IMR-90 (cell line): ENCODE measurements at regions not wholly inside any gene's neighbourhood (a gene's known extent, or its start where the extent isn't known, plus 50 kb on each side); places are given as distances from the start of the nearest gene placed in this dataset.

Experiments used
- ATAC-seq: fragments of 200-7000 bp; cut with Tn5 transposase; 2 replicates; pipeline ENCODE4 v1.9.1; 2020; ENCODE audit warnings: low read depth, mild to moderate bottlenecking, moderate library complexity
- BruUV-seq: library from RNA; stranded (reverse); fragments of 400-500 nt; replicated peaks from 2 replicates; lab custom pipeline; 2021; lab: Mats Ljungman, UMichigan
- CTCF ChIA-PET: fragments of 300-600 bp; formaldehyde crosslinking; extraction: SDS; loops from one replicate; lab custom pipeline; 2021; ENCODE audit warnings: antibody characterized with exemption; lab: Yijun Ruan, JAX
- POLR2A ChIA-PET: fragments of 300-600 bp; sonication (Branson Sonifier 250); formaldehyde crosslinking; loops from one replicate; lab custom pipeline; 2022; ENCODE audit warnings: antibody characterized with exemption; ENCODE audit not compliant: unreplicated experiment; lab: Charles Lee
- DNase-seq: peaks from one replicate; pipeline ENCODE4 v3.0.0; 2013
- H2AFZ ChIP-seq: replicated peaks from 2 replicates; pipeline ENCODE3; 2013; ENCODE audit warnings: low read length, mild to moderate bottlenecking; ENCODE audit not compliant: poor library complexity
- H2AK5ac ChIP-seq: 2 replicates; pipeline ENCODE4 v1.6.1; 2013; ENCODE audit warnings: low read depth, low read length, inconsistent platforms
- H2AK9ac ChIP-seq: replicated peaks from 2 replicates; pipeline ENCODE3; 2013; ENCODE audit warnings: mild to moderate bottlenecking, low read depth, low read length, moderate library complexity; ENCODE audit not compliant: poor library complexity
- H2BK120ac ChIP-seq: 2 replicates; pipeline ENCODE4 v1.6.1; 2013; ENCODE audit warnings: low read depth, low read length, inconsistent platforms
- H2BK15ac ChIP-seq: 3 replicates; pipeline ENCODE4 v1.6.1; 2013; ENCODE audit warnings: low read depth, low read length, inconsistent platforms
- H2BK20ac ChIP-seq: 2 replicates; pipeline ENCODE4 v1.6.1; 2013; ENCODE audit warnings: low read depth, mild to moderate bottlenecking, inconsistent platforms, low read length, moderate library complexity
- H2BK5ac ChIP-seq: 2 replicates; pipeline ENCODE4 v1.6.1; 2013; ENCODE audit warnings: mild to moderate bottlenecking, low read depth, low read length, inconsistent platforms; ENCODE audit not compliant: poor library complexity, severe bottlenecking
- H3K14ac ChIP-seq: replicated peaks from 2 replicates; pipeline ENCODE4 v1.6.1; 2013; ENCODE audit warnings: low read depth, low read length, inconsistent platforms
- H3K18ac ChIP-seq: 2 replicates; pipeline ENCODE4 v1.6.1; 2013; ENCODE audit warnings: low read depth, low read length, control low read depth
- H3K23ac ChIP-seq: 2 replicates; pipeline ENCODE4 v1.6.1; 2013; ENCODE audit warnings: low read depth, low read length, inconsistent platforms
- H3K27ac ChIP-seq: 2 replicates; pipeline ENCODE4 v1.5.1; 2013; ENCODE audit warnings: mild to moderate bottlenecking, control low read depth, low read length; ENCODE audit not compliant: insufficient read depth
- H3K27me3 ChIP-seq: 2 replicates; pipeline ENCODE4 v1.6.1; 2013; ENCODE audit warnings: low read length; ENCODE audit not compliant: control insufficient read depth, insufficient read depth
- H3K36me3 ChIP-seq: 2 replicates; pipeline ENCODE4 v1.6.1; 2013; ENCODE audit warnings: low read length, mixed read lengths; ENCODE audit not compliant: control insufficient read depth, insufficient read depth
- H3K4ac ChIP-seq: 2 replicates; pipeline ENCODE4 v1.6.1; 2013; ENCODE audit warnings: low read depth, low read length, inconsistent platforms
- H3K4me1 ChIP-seq: 2 replicates; pipeline ENCODE4 v1.6.1; 2013; ENCODE audit warnings: low read length, mixed read lengths; ENCODE audit not compliant: control insufficient read depth, insufficient read depth
- H3K4me2 ChIP-seq: 2 replicates; pipeline ENCODE4 v1.6.1; 2013; ENCODE audit warnings: low read depth, mild to moderate bottlenecking, control low read depth, low read length, moderate library complexity
- H3K4me3 ChIP-seq: 2 replicates; pipeline ENCODE4 v1.5.1; 2013; ENCODE audit warnings: low read depth, mild to moderate bottlenecking, control low read depth, low read length, moderate library complexity; ENCODE audit not compliant: insufficient read depth
- H3K56ac ChIP-seq: 2 replicates; pipeline ENCODE4 v1.6.1; 2013; ENCODE audit warnings: low read length, inconsistent platforms; ENCODE audit not compliant: insufficient read depth; ENCODE audit errors: extremely low read depth
- H3K79me1 ChIP-seq, 2 experiments: 2 replicates each; pipeline ENCODE4 v1.6.1; 2013; ENCODE audit warnings: low read length in 2 of 2, inconsistent platforms in 1 of 2, low read depth in 1 of 2
- H3K9ac ChIP-seq: 2 replicates; pipeline ENCODE4 v1.6.1; 2013; ENCODE audit warnings: low read depth, low read length, control low read depth
- H3K9me1 ChIP-seq: 2 replicates; pipeline ENCODE4 v1.6.1; 2013; ENCODE audit warnings: low read length, inconsistent platforms; ENCODE audit not compliant: insufficient read depth
- H3K9me3 ChIP-seq: 2 replicates; pipeline ENCODE4 v1.6.1; 2013; ENCODE audit warnings: low read length; ENCODE audit not compliant: control insufficient read depth, insufficient read depth
- H4K20me1 ChIP-seq: 2 replicates; pipeline ENCODE4 v1.6.1; 2013; ENCODE audit warnings: low read length, inconsistent platforms; ENCODE audit not compliant: insufficient read depth
- H4K5ac ChIP-seq: 2 replicates; pipeline ENCODE4 v1.6.1; 2013; ENCODE audit warnings: mild to moderate bottlenecking, low read depth, low read length, control low read depth
- H4K8ac ChIP-seq, 2 experiments: 2 replicates each; pipeline ENCODE4 v1.6.1; 2013; ENCODE audit warnings: low read depth in 2 of 2, low read length in 2 of 2, control low read depth in 1 of 2, inconsistent platforms in 1 of 2
- H4K91ac ChIP-seq: 2 replicates; pipeline ENCODE4 v1.6.1; 2013; ENCODE audit warnings: low read depth, low read length, inconsistent platforms; ENCODE audit not compliant: insufficient read depth
- BHLHE40 ChIP-seq: fragments of 150-350 bp; IDR thresholded peaks from 2 replicates; pipeline ENCODE4 v1.6.1; 2016; ENCODE audit warnings: mild to moderate bottlenecking, low read depth, low read length
- CEBPB ChIP-seq: IDR thresholded peaks from 2 replicates; pipeline ENCODE4 v1.6.1; 2012; ENCODE audit warnings: low read depth, low read length, improper control_type of control experiment
- CHD1 ChIP-seq: IDR thresholded peaks from 2 replicates; pipeline ENCODE4 v1.6.1; 2012; ENCODE audit warnings: low read depth, low read length, improper control_type of control experiment
- CTCF ChIP-seq: conservative IDR thresholded peaks from 2 replicates; pipeline ENCODE4 v1.5.1; 2012; ENCODE audit warnings: mild to moderate bottlenecking, low read depth, low read length, improper control_type of control experiment
- FOS ChIP-seq: fragments of 150-350 bp; IDR thresholded peaks from 2 replicates; pipeline ENCODE4 v1.6.1; 2016; ENCODE audit warnings: low read depth, low read length
- MAFK ChIP-seq: IDR thresholded peaks from 2 replicates; pipeline ENCODE4 v1.6.1; 2012; ENCODE audit warnings: low read depth, low read length, improper control_type of control experiment
- MAZ ChIP-seq: IDR thresholded peaks from 2 replicates; pipeline ENCODE4 v1.6.1; 2012; ENCODE audit warnings: low read depth, mild to moderate bottlenecking, low read length, improper control_type of control experiment, moderate library complexity, borderline replicate concordance
- POLR2A ChIP-seq: IDR thresholded peaks from 2 replicates; pipeline ENCODE4 v1.6.1; 2012; ENCODE audit warnings: mild to moderate bottlenecking, low read depth, low read length
- RAD21 ChIP-seq: IDR thresholded peaks from 2 replicates; pipeline ENCODE4 v1.6.1; 2012; ENCODE audit warnings: low read length, improper control_type of control experiment
- RCOR1 ChIP-seq: IDR thresholded peaks from 2 replicates; pipeline ENCODE4 v1.6.1; 2012; ENCODE audit warnings: mild to moderate bottlenecking, low read length, improper control_type of control experiment; ENCODE audit not compliant: insufficient replicate concordance
- WGBS, 2 experiments: methylation state at CpG; one replicate each; pipeline versions ENCODE4 v1.1.5 to v1.1.7; 2013; ENCODE audit warnings: missing lambda C conversion rate in 2 of 2; ENCODE audit not compliant: insufficient read length in 1 of 2; ENCODE audit errors: extremely low coverage in 2 of 2; 5-methylcytosine and 5-hydroxymethylcytosine counted together
- dilution Hi-C: fragments of 300-500 bp; cut with HindIII; formaldehyde crosslinking; loops from one replicate; pipeline ENCODE4 v1.14.3; 2018; ENCODE audit warnings: low sequenced_read_pairs; ENCODE audit not compliant: unreplicated experiment
- in situ Hi-C: fragments of 300-500 bp; cut with MboI; formaldehyde crosslinking; loops from 3 replicates; pipeline ENCODE4 v1.14.3; 2019; ENCODE audit warnings: low sequenced_read_pairs, inconsistent platforms, mixed read lengths
- intact Hi-C: fragments of 100-400 bp; cut with micrococcal nuclease; formaldehyde crosslinking; loops from 2 replicates; pipeline ENCODE4 v1.10.0; 2022

- H4K5ac ChIP-seq, result no peak overlapping the region
- H2BK120ac ChIP-seq, result no peak overlapping the region
- no TSS peak for BruUV-seq
- H2BK20ac ChIP-seq, result no peak overlapping the region
- no peak overlapping the region for H3K27ac ChIP-seq
- H3K4me1 ChIP-seq, result no peaks in the 10 kb centered on the region
- no peak overlapping the region for H4K91ac ChIP-seq
- H3K23ac ChIP-seq, result no peak overlapping the region
- H3K4me3 ChIP-seq, result no peak overlapping the region
- H3K56ac ChIP-seq, result no peak overlapping the region
- H4K8ac ChIP-seq, result no peak overlapping the region
- TF ChIP-seq RCOR1 (no peak), CHD1 (no peak), FOS (no peak), CTCF (no peak), RAD21 (no peak), CEBPB (no peak), MAZ (no peak), POLR2A (no peak), BHLHE40 (no peak), MAFK (no peak)
- no peaks in the 10 kb centered on the region for H4K20me1 ChIP-seq
- WGBS, 2 experiments, result 41% methylated on average over 11 of the region's 35 CpGs; no CpG with 5 or more reads in 1 of the 2 experiments
- H3K9me3 ChIP-seq, result peaks cover 31% of the 10 kb centered on the region; the same call in 1 of the 2 replicates
- ChIA-PET POLR2A (no interaction called here), CTCF (no interaction called here)
- H3K9ac ChIP-seq, result no peak overlapping the region
- dilution Hi-C loops, result no loop called here
- no peak overlapping the region for H2AFZ ChIP-seq
- no peak overlapping the region for H3K18ac ChIP-seq
- H3K4me2 ChIP-seq, result no peak overlapping the region
- no peaks in the 10 kb centered on the region for H3K79me1 ChIP-seq
- DNase-seq (no peak), ATAC-seq (no peak)
- no peak overlapping the region for H2BK5ac ChIP-seq
- in situ Hi-C loops, result no loop called here
- H3K27me3 ChIP-seq, result no peaks in the 10 kb centered on the region
- intact Hi-C loops, result no loop called here
- H2AK9ac ChIP-seq, result no peak overlapping the region
- H3K14ac ChIP-seq, result no peak overlapping the region
- H2BK15ac ChIP-seq, result no peak overlapping the region
- no peak overlapping the region for H3K4ac ChIP-seq
- no peaks in the 10 kb centered on the region for H3K36me3 ChIP-seq
- no peaks in the 10 kb centered on the region for H3K9me1 ChIP-seq
- H2AK5ac ChIP-seq, result no peak overlapping the region
Observed at GRCh38 chr14:104512771-104513640, 66.6 kb upstream of the C14orf180 start.
